ENCODE measurements at regions not wholly inside any gene's neighbourhood (a gene's known extent, or its start where the extent isn't known, plus 50 kb on each side); places are given as distances from the start of the nearest gene placed in this dataset.
A peak's percentile ranks its signal among the peaks of the same experiment; 100 is the strongest.

DNA sequence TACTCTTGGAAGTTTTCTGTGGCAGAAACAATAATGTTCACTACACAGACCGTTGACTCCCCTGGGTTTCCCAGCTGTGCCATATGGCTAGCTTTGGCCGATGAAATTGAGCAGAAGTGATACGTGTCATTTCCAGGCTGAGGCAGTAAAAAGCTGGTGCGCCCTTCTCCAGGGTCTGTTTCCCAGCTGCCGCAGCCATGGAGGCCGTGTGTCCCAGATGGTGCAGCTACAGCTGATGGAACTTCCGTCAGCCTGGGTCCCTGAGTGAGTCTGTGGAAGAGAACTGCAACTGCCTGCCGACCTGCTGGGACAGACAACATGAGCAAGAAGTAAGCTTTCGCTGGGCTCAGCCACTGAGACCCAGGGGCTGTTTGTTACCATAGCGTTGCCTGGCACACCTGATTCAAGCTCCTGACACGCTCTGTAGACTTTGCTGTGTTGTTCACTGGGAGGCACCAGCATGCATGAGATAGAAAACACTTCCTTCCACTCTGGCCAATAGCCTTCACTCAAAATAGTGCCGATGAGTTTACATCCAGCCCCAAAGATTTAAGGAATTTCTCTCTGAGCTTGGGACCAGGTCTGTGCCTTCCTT lies 116.3 kb upstream of the SLC25A33 start:
- Histone ChIP-seq H3K4me3 (ENCODE audit: low read depth in 2 of 2, low read length in 2 of 2) (no peak overlapping the region), H3K9me3 (ENCODE audit: control insufficient read depth, insufficient read depth, low read depth, low read length) (no peaks in the 10 kb centered on the region), H3K36me3 (ENCODE audit: control insufficient read depth, insufficient read depth, low read length) (no peaks in the 10 kb centered on the region), H3K27me3 (ENCODE audit: control insufficient read depth, insufficient read depth, low read length) (no peaks in the 10 kb centered on the region), H3K27ac (ENCODE audit: low read length) (peak overlapping the region; percentile 46; the same call in 1 of the 2 replicates), H3K4me1 (ENCODE audit: control insufficient read depth, insufficient read depth, low read length) (peaks cover 4% of the 10 kb centered on the region)
- ATAC-seq (no peak), DNase-seq (ENCODE audit: low read depth, low spot score) (no peak)
- intact Hi-C loops (cut with micrococcal nuclease; ENCODE audit: unreplicated experiment) (no loop called here), in situ Hi-C loops (cut with HindIII; ENCODE audit: low pct_unique_long_range_greater_than_20kb, low sequenced_read_pairs) (no loop called here)
- ChIA-PET POLR2A (no interaction called here), CTCF (no interaction called here)
- BruUV-seq (replicated peaks), result no TSS peak
- TF ChIP-seq, protein P1, sequence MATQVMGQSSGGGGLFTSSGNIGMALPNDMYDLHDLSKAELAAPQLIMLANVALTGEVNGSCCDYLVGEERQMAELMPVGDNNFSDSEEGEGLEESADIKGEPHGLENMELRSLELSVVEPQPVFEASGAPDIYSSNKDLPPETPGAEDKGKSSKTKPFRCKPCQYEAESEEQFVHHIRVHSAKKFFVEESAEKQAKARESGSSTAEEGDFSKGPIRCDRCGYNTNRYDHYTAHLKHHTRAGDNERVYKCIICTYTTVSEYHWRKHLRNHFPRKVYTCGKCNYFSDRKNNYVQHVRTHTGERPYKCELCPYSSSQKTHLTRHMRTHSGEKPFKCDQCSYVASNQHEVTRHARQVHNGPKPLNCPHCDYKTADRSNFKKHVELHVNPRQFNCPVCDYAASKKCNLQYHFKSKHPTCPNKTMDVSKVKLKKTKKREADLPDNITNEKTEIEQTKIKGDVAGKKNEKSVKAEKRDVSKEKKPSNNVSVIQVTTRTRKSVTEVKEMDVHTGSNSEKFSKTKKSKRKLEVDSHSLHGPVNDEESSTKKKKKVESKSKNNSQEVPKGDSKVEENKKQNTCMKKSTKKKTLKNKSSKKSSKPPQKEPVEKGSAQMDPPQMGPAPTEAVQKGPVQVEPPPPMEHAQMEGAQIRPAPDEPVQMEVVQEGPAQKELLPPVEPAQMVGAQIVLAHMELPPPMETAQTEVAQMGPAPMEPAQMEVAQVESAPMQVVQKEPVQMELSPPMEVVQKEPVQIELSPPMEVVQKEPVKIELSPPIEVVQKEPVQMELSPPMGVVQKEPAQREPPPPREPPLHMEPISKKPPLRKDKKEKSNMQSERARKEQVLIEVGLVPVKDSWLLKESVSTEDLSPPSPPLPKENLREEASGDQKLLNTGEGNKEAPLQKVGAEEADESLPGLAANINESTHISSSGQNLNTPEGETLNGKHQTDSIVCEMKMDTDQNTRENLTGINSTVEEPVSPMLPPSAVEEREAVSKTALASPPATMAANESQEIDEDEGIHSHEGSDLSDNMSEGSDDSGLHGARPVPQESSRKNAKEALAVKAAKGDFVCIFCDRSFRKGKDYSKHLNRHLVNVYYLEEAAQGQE (IDR thresholded peaks at IDR 0.05; ENCODE audit: insufficient read depth in 1 of 2, low read depth in 2 of 2, low read length in 1 of 2), result no peak
- no peak for TF ChIP-seq SIN3A (IDR thresholded peaks at IDR 0.05; ENCODE audit: borderline replicate concordance, insufficient read depth, low read depth, low read length)
- TF ChIP-seq TCF7L2 (IDR thresholded peaks at IDR 0.05; ENCODE audit: low read depth, low read length), result no peak
- TF ChIP-seq POLR2AphosphoS5 (IDR thresholded peaks at IDR 0.05; ENCODE audit: low read depth, low read length), result no peak
- TF ChIP-seq, protein P2, sequence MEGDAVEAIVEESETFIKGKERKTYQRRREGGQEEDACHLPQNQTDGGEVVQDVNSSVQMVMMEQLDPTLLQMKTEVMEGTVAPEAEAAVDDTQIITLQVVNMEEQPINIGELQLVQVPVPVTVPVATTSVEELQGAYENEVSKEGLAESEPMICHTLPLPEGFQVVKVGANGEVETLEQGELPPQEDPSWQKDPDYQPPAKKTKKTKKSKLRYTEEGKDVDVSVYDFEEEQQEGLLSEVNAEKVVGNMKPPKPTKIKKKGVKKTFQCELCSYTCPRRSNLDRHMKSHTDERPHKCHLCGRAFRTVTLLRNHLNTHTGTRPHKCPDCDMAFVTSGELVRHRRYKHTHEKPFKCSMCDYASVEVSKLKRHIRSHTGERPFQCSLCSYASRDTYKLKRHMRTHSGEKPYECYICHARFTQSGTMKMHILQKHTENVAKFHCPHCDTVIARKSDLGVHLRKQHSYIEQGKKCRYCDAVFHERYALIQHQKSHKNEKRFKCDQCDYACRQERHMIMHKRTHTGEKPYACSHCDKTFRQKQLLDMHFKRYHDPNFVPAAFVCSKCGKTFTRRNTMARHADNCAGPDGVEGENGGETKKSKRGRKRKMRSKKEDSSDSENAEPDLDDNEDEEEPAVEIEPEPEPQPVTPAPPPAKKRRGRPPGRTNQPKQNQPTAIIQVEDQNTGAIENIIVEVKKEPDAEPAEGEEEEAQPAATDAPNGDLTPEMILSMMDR (IDR thresholded peaks at IDR 0.05), result no peak

DNA sequence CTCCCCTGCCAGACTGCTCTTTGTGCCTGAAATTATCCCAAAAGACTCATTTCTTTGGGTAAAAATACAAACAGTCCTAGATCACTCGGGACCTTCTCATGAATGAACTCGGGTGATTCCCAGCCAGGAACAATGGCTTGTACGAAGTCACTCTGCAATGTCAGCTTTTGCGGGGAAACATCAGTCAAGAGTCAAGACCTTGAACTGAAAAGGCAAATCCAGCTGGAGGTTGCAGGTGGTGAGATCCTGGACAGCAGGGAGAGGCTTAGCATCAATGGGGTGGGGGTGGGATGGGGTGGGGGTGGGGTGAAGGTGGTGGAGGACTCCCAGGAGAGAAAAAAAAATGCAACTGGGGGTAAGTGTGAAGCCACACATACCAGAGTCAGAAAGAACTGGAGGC lies 115.0 kb upstream of the SLC25A33 start:
- peaks cover 10% of the 10 kb centered on the region for H3K4me1 ChIP-seq (ENCODE audit: control insufficient read depth, insufficient read depth, low read length)
- H3K36me3 ChIP-seq (ENCODE audit: control insufficient read depth, insufficient read depth, low read length), result no peaks in the 10 kb centered on the region
- peak overlapping the region; percentile 64 for H3K27ac ChIP-seq (ENCODE audit: low read length)
- ChIA-PET CTCF (no interaction called here), POLR2A (interaction anchor here (0.7 kb wide), 1 partner anchor 163 kb away, joined by 14 read pairs; no protein-coding TSS in a partner anchor)
- no peak overlapping the region for H3K4me3 ChIP-seq (ENCODE audit: low read depth in 2 of 2, low read length in 2 of 2)
- intact Hi-C loops (cut with micrococcal nuclease; ENCODE audit: unreplicated experiment) (no loop called here), in situ Hi-C loops (cut with HindIII; ENCODE audit: low pct_unique_long_range_greater_than_20kb, low sequenced_read_pairs) (no loop called here)
- no peaks in the 10 kb centered on the region for H3K9me3 ChIP-seq (ENCODE audit: control insufficient read depth, insufficient read depth, low read depth, low read length)
- H3K27me3 ChIP-seq (ENCODE audit: control insufficient read depth, insufficient read depth, low read length), result no peaks in the 10 kb centered on the region
- DNase-seq (ENCODE audit: low read depth, low spot score) (no peak), ATAC-seq (no peak)
- BruUV-seq (replicated peaks), result no TSS peak
- TF ChIP-seq, protein P1 (IDR thresholded peaks at IDR 0.05; ENCODE audit: insufficient read depth in 1 of 2, low read depth in 2 of 2, low read length in 1 of 2), result no peak
- no peak for TF ChIP-seq POLR2AphosphoS5 (IDR thresholded peaks at IDR 0.05; ENCODE audit: low read depth, low read length)
- no peak for TF ChIP-seq SIN3A (IDR thresholded peaks at IDR 0.05; ENCODE audit: borderline replicate concordance, insufficient read depth, low read depth, low read length)
- no peak for TF ChIP-seq TCF7L2 (IDR thresholded peaks at IDR 0.05; ENCODE audit: low read depth, low read length)
- TF ChIP-seq, protein P2 (IDR thresholded peaks at IDR 0.05), result no peak
